GM03348 (cell line): ENCODE measurements at regions not wholly inside any gene's neighbourhood (a gene's known extent, or its start where the extent isn't known, plus 50 kb on each side); places are given as distances from the start of the nearest gene placed in this dataset.

Experiments used
- DNase-seq: peaks from one replicate; pipeline ENCODE4 v3.0.0; 2012; ENCODE audit warnings: low spot score

DNA sequence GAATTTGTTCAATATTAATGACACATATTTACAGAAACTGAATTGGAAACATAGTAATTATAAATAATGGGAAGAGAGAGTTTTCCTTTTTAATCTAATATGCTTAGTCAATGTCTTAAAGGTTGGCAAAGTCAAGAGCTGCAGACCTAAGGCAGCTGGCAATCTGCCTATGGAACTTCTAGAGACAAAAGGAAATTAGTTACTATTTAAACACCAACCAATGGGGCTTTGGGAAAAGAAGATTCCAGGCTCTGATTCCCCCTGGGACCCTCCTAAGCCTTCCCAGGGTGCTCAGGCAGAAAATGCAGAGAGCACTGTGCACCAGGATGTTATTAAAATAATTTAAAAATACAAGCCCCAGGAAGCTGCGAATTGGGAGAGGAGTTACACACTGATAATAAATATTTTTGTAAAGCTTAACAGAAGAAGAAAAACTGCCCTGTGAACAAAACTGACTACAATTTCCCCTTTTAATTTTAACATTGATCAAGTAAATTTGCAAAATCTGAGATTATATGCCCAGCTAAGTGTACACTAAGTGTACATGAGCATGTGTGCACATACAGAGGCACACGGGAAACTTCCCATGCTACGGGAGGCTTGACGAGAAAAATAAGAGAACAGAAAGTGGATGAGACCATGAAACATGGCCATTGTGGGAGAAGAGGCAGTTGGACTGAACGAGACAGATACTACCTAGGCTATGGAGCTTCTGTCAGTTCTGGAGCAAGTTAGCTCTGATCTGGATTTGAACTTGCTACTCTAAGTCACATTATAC lies 77.4 kb upstream of the ADAMTS16 start:
- DNase-seq: no peak

DNA sequence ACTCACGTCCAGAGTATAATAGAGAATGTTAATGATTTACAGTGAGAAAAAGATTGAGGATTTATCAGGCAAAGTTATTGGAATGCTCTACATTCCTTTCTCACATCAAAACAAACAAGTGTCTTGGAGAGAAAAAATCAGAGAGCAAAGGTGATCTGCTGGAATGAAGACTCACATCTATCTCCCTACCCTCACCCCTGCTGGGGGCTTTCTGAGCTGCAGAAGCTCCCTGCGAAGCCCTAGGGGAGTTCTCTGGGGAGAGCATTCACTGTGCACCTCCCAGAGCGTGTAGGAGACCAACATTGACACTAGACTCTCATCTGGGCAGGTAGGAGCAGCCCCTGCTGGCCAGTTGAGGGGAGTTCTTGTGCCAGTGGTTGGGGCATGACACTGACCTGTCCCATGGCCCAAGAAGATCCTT lies 76.6 kb upstream of the ADAMTS16 start:
- peak; percentile 17 for DNase-seq

DNA sequence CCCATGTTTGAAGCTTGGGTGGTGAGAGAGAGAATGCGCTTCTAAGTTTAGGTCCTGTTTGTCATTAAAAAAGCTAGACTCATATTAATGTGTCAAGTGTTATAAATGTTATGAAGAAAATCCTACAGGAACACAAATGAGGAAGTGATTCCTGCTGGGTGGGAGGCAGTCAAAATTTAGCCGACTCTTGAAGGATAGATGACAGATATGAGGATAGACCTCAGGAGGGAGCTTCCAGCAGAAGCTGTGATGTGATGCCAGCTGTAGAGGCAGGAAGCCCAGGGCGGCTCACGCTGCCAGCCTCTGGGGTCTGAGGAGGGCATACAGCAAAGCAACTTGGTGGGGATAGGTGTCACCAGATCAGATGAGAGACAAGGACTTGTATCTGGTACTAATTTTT lies 74.7 kb upstream of the ADAMTS16 start:
- DNase-seq: no peak

DNA sequence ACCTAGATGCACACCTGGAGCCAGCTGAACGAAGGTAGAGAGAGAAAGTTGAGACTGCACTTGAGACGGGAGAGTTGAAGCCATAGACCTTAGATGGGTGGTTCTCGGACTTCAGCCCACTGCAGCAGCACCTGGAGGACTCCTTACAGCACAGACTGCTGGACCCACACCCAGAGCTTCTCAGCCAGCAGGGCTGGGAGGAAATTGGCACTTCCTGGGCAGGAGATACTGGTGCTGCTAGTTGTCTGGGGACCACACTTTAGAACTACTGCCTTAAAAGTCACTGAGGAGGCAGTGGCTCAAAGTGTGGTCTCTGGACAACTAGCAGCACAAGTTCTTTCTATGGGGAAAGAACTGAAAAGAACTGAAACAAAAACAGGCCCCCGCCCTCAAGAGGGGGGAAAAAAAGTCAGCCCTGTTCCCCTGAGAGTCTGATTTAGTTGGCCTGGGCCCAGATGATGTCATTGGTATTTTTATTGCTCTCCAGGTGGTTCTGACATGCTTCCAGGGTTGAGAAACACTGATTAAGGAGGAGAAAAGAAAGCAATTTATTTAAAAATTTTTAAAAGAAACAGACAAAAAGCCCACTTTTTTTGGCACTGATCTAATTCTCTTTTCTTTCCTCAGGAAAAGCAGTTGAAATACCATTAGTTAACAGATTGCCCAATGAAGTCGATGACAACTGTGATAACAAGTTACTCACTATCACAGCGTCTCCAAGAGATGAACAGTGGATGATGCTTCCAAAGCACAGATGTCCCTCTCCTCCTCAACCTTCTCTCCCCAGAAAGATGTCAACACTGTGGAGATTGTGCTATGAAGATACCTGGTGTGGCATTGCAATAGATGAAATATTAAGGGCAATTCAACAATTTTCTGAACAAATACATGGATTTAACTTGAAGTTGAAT lies 73.6 kb upstream of the ADAMTS16 start:
- DNase-seq: no peak

DNA sequence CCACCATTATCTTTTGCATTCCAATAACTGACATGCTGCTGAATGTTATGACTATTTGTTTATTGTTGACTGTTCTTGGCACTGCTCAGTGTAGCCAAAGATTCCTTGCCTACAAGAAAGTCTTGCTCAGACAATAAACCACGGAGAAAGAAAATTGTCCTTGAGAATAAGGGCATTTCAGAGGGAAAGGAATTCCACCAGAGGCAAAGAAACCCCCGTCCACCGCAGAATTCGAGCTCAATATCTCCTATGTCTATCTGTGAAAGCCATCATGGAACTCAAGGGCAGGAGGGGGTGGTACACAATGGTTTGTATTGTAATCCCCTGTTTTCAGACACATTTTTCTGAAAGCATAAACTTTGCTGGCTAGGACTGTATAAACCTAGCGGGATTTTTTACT lies 70.3 kb upstream of the ADAMTS16 start:
- no peak for DNase-seq

DNA sequence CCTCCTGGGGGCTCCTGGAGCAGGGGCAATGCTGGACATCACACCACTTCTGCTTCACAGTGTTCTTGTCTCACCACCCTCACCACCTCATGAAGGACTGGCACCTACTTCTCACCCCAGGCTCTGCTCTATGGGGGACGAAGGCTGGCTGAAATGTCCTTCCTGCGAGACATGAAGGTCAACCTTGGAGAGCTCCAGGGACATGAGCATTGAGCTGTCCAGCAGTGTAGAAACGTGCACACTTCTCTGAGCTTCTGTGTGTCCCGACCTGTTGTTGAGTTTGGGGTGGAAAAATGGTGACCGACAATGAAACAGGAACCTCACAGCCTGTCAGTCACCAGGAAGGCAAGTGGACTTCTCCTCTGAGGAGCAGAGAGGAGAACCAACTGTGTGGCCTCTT lies 68.6 kb upstream of the ADAMTS16 start:
- DNase-seq: no peak

DNA sequence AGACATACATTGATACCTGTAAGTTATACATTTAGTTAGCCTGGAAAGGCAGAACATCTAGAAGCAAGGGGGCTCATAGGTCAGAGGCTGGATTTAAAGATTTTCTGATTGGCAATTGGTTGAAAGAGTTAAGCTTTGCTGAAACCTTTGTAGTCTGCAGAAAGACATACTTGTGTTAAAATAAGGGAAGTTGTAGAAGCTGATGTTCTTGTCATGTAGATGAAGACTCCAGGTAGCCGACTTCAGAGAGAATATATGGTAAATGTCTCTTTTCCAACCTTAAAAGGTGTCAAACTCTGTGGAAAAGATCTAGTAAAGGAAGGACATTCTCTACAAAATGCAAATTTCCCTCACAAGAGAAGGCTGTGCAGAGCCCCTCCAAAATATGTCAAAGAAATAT lies 62.9 kb upstream of the ADAMTS16 start:
- no peak for DNase-seq

DNA sequence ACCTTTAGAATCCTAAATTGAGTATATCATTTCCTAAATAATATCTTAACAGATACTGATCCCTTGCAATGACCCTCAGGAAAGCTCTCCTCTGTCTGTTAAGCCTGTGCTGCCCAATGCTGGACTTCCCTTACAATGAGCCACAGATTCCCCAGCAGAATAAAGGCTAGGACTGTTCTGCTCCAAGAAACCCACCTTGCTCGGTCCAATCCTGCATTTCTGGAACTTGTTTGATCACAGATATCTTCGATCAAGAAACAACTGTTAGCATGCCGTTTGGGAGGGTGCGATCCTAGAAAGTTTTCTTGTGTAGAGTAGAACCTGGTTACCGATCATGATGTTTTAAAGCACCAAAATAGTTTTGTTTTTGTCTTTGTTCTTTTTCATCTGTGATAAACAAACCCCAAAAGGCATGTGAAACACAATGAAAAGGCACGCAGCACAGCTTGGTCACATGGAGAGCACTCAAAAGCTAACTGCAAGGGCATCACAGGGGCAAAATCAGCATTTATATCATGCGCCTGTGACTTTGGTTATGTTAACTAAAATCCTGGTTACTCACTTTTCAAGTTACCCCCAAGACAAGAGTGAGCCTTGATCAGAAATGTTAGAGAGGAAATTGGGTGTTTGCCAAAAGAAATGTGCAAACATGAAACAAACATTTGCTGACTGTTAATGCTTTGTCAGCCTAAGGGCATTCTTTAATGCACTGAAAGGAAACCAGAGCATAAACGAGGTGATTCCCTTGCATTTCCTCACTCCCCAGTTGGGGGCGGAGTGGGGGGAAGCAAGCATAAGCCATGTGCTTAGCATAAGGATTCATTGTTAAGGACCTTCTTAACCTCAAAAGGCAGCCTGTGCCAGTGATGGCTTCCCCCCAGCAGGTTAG lies 61.9 kb upstream of the ADAMTS16 start:
- no peak for DNase-seq

DNA sequence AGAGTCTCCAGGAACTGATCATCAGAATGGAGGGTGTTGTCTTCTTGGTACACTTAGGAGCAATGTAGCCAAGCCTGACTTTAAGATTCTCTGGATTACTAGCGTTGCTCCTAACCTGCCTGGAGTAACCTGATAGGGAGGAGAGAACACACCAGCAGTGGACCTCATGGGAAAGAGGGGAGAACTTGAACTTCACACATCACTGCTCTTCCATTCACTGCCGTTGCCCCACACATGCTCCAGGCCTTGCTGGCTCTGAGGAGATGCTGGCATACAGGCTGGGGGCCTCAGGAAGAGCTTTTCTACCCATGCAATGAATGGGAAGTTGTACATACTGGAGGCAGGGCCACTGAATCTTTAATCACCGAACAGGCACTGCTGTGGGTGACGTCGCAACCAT lies 60.3 kb upstream of the ADAMTS16 start:
- DNase-seq: no peak

DNA sequence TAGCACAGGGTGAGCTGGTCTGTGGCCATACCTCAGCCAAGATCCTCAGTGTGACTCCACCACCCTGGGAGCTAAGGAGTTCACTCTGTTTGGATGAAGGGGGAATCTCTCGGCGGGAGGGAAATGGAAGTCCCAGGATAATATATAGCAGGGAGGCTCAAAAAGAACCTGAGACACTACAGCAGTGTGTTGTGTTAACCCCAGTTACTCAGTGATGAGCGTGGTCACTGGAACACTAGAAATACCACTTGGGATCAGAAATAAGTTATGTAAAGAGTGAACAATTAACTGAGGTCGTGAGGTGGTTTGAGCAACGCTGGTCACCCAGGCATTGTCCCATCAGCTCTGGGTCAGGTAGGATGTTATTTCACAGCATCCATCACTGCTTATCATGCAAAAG lies 59.3 kb upstream of the ADAMTS16 start:
- no peak for DNase-seq

DNA sequence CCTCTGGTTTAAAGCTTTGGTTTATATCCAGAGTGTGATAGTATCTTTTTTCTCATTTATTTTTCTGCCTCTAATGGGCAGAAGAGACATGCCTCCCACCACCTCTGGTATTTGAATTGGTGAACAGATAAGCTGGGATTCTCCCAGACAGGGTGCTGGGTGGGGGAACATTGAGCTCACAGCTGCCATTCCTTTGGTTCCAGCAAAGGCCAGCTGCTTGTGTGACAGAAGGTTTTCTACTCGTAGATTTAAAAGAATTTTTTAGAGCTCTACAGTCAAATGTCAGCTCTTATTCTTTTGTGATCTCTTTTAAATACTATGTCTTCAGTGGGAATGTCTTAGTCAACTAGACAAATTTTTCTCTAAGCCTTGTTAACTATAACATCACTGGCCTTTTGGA lies 54.7 kb upstream of the ADAMTS16 start:
- DNase-seq: no peak

DNA sequence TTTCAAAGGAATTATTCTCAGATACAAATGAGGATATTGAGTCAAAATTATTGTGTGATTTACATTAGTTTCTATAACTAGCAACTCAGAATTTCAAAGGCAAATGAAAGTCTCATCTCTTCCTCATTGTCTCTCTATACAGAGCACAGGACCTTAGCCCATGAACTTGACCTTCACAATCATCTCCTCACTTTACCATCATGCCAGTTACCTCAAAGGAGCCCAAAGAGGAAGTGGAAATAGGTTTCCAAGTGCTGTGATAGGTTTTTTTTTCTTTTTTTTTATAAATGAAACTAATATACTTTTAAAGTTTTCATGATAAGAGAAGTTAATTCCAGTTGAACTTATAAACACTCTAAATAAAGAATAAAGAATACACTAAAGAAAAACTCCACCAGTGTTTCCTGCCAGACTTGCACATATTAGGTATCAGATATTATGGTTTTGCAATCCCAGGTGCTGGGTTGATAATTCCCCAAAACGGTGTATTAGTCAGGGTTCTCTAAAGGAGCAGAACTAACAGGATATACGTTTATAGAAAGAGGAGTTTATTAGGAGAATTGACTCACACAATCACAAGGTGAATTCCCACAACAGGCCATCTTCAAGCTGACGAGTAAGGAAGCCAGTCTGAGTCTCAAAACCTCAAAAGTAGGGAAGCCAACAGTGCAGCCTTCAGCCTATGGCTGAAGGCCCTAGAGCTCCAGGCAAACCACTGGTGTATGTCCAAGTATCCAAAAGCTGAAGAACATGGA lies 50.1 kb upstream of the ADAMTS16 start:
- no peak for DNase-seq
